NCI-H1092 (cell line): ENCODE measurements at regions not wholly inside any gene's neighbourhood (a gene's known extent, or its start where the extent isn't known, plus 50 kb on each side); places are given as distances from the start of the nearest gene placed in this dataset.

ENCODE experiments used
- DNase-seq: peaks from one replicate; lab custom pipeline; 2025; lab: John Stamatoyannopoulos, UW

GRCh38 chr9:12933957-12934356 lies 159.1 kb downstream of the LURAP1L start:
- DNase-seq: no peak

DNA sequence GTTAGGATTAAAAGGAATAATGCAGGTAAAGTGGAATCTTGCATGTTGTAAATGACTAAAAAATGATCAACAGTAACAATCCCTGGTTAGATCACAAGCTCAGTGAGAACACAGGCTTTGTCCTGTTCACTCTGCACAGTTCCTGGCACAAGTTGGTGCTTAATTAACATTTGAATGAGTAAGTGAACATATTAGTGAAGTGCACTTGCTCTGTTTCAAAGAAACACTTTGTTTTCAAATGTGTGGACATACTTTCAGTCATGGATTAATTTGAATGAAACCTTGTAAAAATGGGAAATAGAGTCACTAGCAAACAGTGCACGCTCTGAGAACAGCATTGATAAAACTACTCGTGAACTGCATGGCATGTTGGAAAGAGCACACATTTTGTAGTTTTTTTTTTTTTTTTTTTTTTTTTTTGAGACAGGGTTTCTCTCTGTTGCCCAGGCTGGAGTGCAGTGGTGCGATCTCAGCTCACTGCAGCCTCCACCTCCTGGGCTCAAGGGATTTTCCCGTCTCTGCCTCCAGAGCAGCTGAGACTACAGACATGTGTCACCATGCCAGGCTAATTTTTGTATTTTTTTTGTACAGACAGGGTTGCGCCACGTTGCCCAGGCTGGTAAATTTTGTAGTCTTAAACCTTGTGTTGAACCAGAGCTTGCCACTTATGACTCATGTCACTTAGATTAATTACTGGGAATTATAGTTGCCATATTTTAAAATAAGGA lies 159.9 kb downstream of the LURAP1L start:
- DNase-seq: no peak

- DNase-seq: no peak
Observed at GRCh38 chr9:12935714-12936113, 160.9 kb downstream of the LURAP1L start.

DNA sequence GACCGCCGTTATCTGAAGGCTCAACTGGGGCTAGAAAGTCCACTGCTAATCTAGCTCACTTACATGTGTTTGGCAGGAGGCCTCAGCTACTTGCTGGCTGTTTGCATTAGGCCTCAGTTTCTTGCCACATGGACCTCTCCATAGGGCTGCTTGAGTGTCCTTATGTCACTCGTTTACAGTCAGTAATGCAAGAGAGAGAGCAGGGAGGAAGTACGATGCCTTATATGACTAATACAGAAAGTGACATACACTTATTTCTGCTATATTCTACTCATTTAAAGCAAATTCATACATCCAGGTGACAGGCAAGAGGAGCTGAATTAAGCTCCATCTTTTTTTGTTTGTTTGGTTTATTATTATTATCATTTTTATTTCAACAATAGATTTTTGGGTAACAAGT lies 179.6 kb downstream of the LURAP1L start:
- no peak for DNase-seq

GRCh38 chr9:12955510-12956163 lies 180.8 kb downstream of the LURAP1L start:
- DNase-seq: no peak

GRCh38 chr9:12956261-12956660 lies 181.4 kb downstream of the LURAP1L start:
- no peak for DNase-seq

DNA sequence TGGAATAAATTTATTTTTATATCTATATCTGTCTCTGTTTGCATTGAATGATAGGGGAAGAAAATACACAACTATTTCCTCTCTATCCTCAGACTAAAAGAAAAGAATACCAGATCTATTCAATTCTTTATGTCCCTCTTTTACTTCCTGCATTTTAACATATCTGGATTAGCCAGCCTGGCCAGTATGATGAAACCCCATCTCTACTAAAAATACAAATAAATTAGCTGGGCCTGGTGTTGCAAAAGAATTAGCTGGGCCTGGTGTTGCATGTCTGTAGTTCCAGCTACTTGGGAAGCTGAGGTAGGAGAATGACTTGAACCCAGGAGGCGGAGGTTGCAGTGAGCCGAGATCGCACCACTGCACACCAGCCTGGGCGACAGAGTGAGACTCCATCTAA lies 182.0 kb downstream of the LURAP1L start:
- no peak for DNase-seq

DNA sequence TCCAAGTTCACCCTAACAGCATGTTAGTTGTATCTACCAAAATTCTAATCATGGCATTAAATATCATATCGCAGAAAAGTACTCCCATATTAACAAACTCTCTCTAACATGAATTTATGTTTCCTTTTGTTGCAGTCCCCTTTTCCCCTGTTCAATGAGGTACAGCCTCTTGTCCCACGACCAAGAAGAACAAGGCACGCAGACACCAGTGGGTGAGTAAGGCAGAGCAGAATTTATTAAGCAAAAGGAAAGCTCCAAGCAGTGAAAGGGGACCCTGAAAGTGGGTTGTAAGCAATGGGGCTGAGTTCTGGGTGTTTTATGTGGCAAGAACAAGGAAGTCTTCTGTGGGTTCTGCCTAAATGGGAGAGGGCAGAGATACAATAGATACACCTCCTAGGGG lies 183.5 kb downstream of the LURAP1L start:
- DNase-seq: no peak

DNA sequence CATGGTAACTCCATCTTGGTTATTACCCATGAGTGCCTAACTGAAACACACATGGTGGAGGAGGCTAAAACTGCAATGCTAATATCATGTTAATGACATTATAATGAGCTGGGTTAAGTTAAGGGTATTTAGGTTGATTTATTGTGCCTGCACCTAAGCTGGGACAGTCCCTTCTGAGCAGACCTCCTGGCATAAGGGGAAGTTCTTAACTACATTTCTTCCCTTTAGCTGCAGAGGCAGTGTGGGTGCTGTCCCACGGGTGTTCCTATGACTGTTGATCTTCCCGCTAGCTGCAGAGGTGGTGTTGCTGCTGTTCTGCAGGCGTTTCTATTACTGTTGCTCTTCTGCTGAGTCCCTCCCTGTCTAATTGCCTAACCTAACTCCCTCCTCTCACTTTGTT lies 183.9 kb downstream of the LURAP1L start:
- DNase-seq: no peak

- no peak for DNase-seq
Observed at GRCh38 chr9:12961276-12961809, 186.5 kb downstream of the LURAP1L start.

DNA sequence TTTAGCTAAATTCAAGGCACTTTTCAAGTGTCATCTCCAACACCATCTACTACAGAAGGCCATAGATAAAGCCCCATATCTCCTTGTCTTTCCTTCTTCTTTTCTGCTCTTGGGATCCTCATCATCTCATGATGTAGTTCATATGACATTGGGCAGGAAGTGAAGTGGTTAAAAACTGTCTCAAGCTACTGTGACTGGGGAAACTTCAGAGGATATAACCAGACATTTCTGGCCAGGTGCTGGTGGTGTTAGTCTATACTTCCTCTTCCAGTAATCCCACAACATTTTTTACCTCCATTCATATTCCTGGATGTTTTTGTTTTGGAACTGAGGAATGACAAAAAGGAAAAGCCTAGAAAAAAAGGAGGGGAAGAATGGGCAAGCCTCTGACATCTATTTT lies 188.7 kb downstream of the LURAP1L start:
- DNase-seq: no peak

DNA sequence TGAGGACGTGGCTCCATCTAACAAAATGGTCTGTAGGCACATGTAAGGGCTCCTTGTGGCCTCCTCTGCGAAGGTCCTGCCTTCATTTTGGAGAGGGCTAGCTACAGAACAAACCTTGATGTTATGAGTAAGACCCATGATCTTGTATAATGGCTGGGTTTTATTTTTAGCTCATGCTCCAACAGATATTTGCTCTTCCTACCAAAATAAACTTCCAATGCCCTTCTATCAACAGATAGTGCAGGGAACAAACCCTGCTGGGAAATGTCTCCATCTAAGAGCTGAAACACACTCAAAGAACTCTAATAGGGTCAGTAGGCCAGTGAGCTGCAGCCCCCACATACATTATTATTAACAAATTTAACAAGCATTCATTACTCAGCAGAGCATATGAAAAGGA lies 189.5 kb downstream of the LURAP1L start:
- no peak for DNase-seq

- DNase-seq: no peak
Observed at GRCh38 chr9:12965303-12965702, 190.5 kb downstream of the LURAP1L start.

GRCh38 chr9:12968093-12968492 lies 193.3 kb downstream of the LURAP1L start:
- no peak for DNase-seq

DNA sequence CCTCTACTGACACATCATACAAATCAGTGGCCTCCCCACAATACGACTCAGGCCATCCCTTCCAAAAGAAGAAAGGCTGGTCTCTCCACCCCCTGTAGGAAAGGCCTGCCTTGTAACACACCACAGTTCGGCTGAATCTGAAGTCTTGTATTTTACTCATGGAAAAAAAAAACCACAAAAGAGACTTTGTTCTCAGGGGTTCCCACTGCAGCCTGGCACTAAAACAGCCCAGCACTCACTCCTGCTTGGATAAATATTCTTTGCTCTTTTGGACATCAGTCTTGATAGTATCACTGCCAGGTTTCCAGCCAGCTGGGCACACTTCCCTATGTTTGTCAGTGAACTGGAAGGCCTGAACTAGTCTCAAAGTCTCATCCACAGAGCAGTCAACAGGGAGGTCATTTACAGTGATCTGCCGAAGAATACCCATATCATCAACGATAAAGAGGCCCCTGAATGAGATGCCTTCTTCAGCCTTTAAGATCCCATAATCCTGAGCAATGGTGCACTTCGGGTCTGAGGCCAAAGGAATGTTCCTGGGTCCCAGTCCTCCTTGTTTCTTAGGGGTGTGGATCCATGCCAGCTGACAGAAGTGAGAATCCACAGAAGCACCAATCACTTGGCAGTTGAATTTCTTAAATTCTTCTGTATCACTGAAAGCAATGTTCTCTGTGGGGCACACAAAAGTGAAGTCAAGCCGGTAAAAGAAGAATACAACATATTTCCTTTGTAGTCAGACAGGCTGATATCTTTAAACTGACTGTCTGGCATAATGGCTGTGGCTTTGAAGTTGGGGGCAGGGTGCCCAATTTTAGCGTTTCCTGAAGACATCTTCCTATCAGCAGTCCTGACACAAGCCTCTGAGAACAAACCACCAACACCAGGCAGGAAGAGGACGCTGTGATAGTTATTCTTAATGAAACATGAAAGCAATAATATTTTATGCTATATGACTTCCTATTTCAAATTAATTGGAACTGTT lies 198.1 kb downstream of the LURAP1L start:
- DNase-seq: no peak

- no peak for DNase-seq
Observed at GRCh38 chr9:12973710-12974109, 198.9 kb downstream of the LURAP1L start.

- no peak for DNase-seq
Observed at GRCh38 chr9:12974671-12975070, 199.9 kb downstream of the LURAP1L start.

GRCh38 chr9:12975496-12975895 lies 200.7 kb downstream of the LURAP1L start:
- DNase-seq: no peak

DNA sequence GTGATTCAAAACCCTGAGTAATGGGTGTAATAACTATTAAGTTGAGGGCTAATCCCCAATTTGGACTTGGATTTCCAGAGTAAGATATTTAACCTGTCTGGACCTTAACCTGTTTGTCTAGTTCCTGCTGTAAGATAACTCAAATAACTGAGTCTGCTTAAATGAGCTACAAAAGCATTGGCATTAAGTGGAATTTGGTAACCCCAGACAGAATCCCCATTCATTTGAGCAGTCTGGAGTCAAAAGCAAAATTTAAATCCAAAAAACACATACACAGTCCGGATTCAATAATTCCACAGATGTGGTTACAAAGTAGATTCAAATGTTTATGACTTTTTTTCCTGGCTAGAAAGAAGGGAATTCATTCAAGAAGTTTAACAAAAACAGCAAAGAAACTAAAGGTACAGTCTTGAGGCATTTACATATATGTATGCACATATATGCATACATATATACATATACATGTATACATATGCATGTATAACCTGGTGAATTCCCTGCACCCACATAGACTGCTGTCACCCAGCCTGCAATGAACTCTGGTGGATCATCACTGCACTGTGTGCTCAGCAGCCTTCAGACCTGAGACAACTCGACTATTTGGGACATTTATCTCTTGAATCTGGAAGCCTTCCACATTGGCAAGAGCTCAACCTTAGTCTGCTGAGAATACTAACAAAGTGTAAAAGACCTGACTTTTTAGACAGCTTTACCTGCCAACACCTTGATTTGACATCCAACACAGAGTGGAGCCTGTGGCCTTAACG lies 205.4 kb downstream of the LURAP1L start:
- DNase-seq: no peak

DNA sequence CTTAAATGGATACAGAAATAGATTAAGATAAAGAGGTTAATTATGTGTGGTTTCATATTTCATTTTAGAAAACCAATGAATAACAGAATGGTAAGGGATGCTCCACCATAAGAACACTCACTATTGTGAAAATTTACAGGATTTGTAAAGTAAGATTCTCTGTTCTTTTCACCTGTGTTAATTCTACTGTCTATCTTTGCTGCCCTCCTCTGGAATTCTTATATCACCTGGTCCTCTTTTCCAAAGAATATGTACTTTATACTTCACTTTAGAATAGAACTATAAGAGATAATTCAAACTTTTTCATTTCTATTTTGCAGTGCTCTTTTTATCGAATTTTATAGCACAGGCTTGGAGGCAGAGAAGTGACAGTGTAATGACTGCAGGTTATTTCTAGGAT lies 213.4 kb downstream of the LURAP1L start:
- DNase-seq: no peak

DNA sequence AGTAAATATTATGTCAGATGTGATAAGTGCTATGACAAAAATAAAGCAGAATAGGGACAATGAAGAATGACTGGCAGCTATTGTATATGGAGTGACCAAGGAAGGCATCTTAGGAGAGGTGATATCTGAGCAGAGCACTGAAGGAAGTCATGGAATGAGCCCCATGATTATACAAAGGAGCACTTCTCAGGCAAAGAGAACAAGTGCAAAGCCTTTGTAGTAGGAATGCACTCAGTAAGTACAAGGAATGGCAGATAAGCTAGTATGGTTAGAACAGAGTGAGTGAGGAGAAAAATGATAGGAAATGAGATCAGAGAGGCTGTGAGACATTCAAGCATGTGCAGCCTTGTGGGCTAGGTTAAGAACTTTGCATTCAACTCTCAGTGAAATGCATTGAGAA lies 214.8 kb downstream of the LURAP1L start:
- DNase-seq: no peak

DNA sequence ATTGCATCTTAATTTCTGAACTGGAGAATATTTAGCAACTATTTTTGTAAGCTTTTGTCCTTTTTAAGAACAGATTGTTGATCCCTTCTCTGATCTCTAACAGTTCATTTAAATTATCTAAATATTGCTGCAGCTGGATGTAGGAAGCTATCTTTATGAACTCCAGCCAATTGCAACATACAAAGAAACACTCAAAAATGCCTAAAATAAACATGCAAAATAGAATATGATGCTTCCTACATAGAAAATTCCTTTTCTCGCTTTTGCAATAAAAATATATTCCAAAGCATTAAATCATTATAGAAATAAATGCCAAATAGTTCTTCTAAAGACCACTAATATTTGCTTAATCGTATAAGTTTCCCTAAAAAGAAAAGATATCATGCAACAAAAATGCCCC lies 218.6 kb downstream of the LURAP1L start:
- DNase-seq: no peak
